Spleen (tissue), 11 donors: ENCODE measurements at regions not wholly inside any gene's neighbourhood (a gene's known extent, or its start where the extent isn't known, plus 50 kb on each side); places are given as distances from the start of the nearest gene placed in this dataset.
"Not testable (repeated sequence)": the region's sequence is repeated elsewhere in the genome, so short reads cannot be mapped to it uniquely, and the experiment has no call there.

Experiments used
- DNase-seq: peaks from one replicate; pipeline ENCODE4 v3.0.0-alpha.2; 2020
- H3K27ac ChIP-seq, 8 donors: fragments of 200-600 bp; sonication (generic) in 7 of 8; 1 replicate in 4 of 8; 2 replicates in 4 of 8; pipeline versions ENCODE4 v1.5.0 to v1.8.0; 2016 to 2021; ENCODE audit warnings: inconsistent platforms in 4 of 8, mild to moderate bottlenecking in 4 of 8, moderate library complexity in 1 of 8
- H3K27me3 ChIP-seq, 7 donors: fragments of 200-600 bp; sonication (generic) in 6 of 7; replicated peaks in 1 of 7; 1 replicate in 4 of 7; 2 replicates in 3 of 7; pipeline versions ENCODE4 v1.5.0 to v1.8.0; 2016 to 2021; ENCODE audit warnings: inconsistent platforms in 3 of 7, mild to moderate bottlenecking in 1 of 7
- H3K36me3 ChIP-seq, 6 donors: fragments of 200-600 bp; sonication (generic) in 5 of 6; 1 replicate in 4 of 6; 2 replicates in 2 of 6; pipeline versions ENCODE4 v1.5.0 to v1.8.0; 2016 to 2021; ENCODE audit warnings: inconsistent platforms in 2 of 6
- H3K4me1 ChIP-seq, 6 donors: fragments of 200-600 bp; sonication (generic) in 5 of 6; 1 replicate in 3 of 6; 2 replicates in 3 of 6; pipeline versions ENCODE4 v1.5.0 to v1.8.0; 2016 to 2021; ENCODE audit warnings: inconsistent platforms in 3 of 6
- H3K4me3 ChIP-seq, 8 donors: fragments of 200-600 bp; sonication (generic) in 7 of 8; 1 replicate in 4 of 8; 2 replicates in 4 of 8; pipeline versions ENCODE4 v1.5.0 to v1.8.0; 2016 to 2021; ENCODE audit warnings: inconsistent platforms in 4 of 8, mild to moderate bottlenecking in 4 of 8, moderate library complexity in 2 of 8
- H3K9me3 ChIP-seq, 8 donors: fragments of 200-600 bp; sonication (generic) in 7 of 8; 1 replicate in 4 of 8; 2 replicates in 4 of 8; pipeline versions ENCODE4 v1.5.0 to v1.8.0; 2016 to 2021; ENCODE audit warnings: inconsistent platforms in 4 of 8
- POLR2A ChIP-seq, 3 donors: fragments of 450-650 bp; IDR thresholded peaks; one replicate each; pipeline ENCODE4 v1.5.1; 2017; ENCODE audit warnings: antibody characterized with exemption in 3 of 3, mild to moderate bottlenecking in 1 of 3
- POLR2AphosphoS5 ChIP-seq, 3 donors: sonication (generic); formaldehyde crosslinking; IDR thresholded peaks; one replicate each; pipeline ENCODE4 v1.5.1; 2017; ENCODE audit warnings: antibody characterized with exemption in 3 of 3
- WGBS, 5 donors: extraction: QIAGEN DNeasy Blood & Tissue Kit in 3 of 5; methylation state at CpG; one replicate each; pipeline versions ENCODE4 v1.1.5 to v1.1.7; 2013 to 2018; 5-methylcytosine and 5-hydroxymethylcytosine counted together
- intact Hi-C: fragments of 100-400 bp; cut with DNase I; formaldehyde crosslinking; loops from one replicate; pipeline ENCODE4 v1.15.0; 2023; ENCODE audit warnings: low total_unique reads
- TF ChIP-seq, protein P1 (sequence below), 11 experiments: fragments of 200-600 bp in 7 of 11; fragments of 450-650 bp in 4 of 11; sonication (generic) in 4 of 11; IDR thresholded peaks in 8 of 11; conservative IDR thresholded peaks in 3 of 11; 1 replicate in 7 of 11; 2 replicates in 4 of 11; pipeline versions ENCODE4 v1.4.0 to v1.8.0; 2016 to 2021; ENCODE audit warnings: antibody characterized with exemption in 11 of 11, inconsistent platforms in 4 of 11, mild to moderate bottlenecking in 1 of 11
- donor health status: healthy with polysubstance abuse.
- donor health status: DM: no; HTN: no; CAD: no; lungs with moderate emphysema.
- donor health status: DM: no; HTN: no; CAD: no.
- donor health status: Bipolar disorder and iron deficiency.
- donor health status: healthy.
- donor health status: DM: no; HTN: no; CAD: no.
- donor health status: DM: yes; HTN: yes; CAD: no.

GRCh38 chr15:70514251-70514650 is 249.1 kb downstream of the UACA start:
- no peak overlapping the region for H3K27ac ChIP-seq
- H3K4me1 ChIP-seq = peaks cover 0 to 22% (median 2%) of the 10 kb centered on the region in 6 donors
- DNase-seq = peak; percentile 69
- TF ChIP-seq POLR2AphosphoS5 (IDR thresholded peaks at IDR 0.05) (no peak), POLR2A (IDR thresholded peaks at IDR 0.05) (no peak)
- TF ChIP-seq, protein P1, sequence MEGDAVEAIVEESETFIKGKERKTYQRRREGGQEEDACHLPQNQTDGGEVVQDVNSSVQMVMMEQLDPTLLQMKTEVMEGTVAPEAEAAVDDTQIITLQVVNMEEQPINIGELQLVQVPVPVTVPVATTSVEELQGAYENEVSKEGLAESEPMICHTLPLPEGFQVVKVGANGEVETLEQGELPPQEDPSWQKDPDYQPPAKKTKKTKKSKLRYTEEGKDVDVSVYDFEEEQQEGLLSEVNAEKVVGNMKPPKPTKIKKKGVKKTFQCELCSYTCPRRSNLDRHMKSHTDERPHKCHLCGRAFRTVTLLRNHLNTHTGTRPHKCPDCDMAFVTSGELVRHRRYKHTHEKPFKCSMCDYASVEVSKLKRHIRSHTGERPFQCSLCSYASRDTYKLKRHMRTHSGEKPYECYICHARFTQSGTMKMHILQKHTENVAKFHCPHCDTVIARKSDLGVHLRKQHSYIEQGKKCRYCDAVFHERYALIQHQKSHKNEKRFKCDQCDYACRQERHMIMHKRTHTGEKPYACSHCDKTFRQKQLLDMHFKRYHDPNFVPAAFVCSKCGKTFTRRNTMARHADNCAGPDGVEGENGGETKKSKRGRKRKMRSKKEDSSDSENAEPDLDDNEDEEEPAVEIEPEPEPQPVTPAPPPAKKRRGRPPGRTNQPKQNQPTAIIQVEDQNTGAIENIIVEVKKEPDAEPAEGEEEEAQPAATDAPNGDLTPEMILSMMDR (IDR thresholded peaks at IDR 0.05 in 8 of 11, conservative IDR thresholded peaks at IDR 0.05 in 3 of 11) = no peak
- H3K36me3 ChIP-seq = no peaks in the 10 kb centered on the region
- H3K4me3 ChIP-seq = no peak overlapping the region
- H3K27me3 ChIP-seq = no peaks in the 10 kb centered on the region
- peaks cover 9 to 36% (median 30%) of the 10 kb centered on the region in 8 donors for H3K9me3 ChIP-seq
- intact Hi-C loops = no loop called here
- WGBS, 5 donors = 52 to 70% (median 69%) methylated on average over 7 of the region's 7 CpGs

- WGBS, 5 donors = 75 to 91% (median 84%) methylated on average over 4 of the region's 4 CpGs
- H3K4me1 ChIP-seq = peaks cover 0 to 26% (median 6%) of the 10 kb centered on the region in 6 donors
- H3K27ac ChIP-seq = no peak overlapping the region
- no peak for TF ChIP-seq POLR2A (IDR thresholded peaks at IDR 0.05)
- TF ChIP-seq, protein P1 (IDR thresholded peaks at IDR 0.05 in 8 of 11, conservative IDR thresholded peaks at IDR 0.05 in 3 of 11) = no peak
- no peak for TF ChIP-seq POLR2AphosphoS5 (IDR thresholded peaks at IDR 0.05)
- peak; percentile 23 for DNase-seq
- intact Hi-C loops = no loop called here
- no peaks in the 10 kb centered on the region for H3K36me3 ChIP-seq
- H3K27me3 ChIP-seq = no peaks in the 10 kb centered on the region
- H3K9me3 ChIP-seq = peaks cover 9 to 37% (median 30%) of the 10 kb centered on the region in 8 donors
- no peak overlapping the region for H3K4me3 ChIP-seq
These were observed 249.5 kb downstream of the UACA start for GRCh38 chr15:70513819-70514218.

- DNase-seq = peak; percentile 89
These were observed 250.5 kb downstream of the UACA start for GRCh38 chr15:70512772-70513362.

DNA sequence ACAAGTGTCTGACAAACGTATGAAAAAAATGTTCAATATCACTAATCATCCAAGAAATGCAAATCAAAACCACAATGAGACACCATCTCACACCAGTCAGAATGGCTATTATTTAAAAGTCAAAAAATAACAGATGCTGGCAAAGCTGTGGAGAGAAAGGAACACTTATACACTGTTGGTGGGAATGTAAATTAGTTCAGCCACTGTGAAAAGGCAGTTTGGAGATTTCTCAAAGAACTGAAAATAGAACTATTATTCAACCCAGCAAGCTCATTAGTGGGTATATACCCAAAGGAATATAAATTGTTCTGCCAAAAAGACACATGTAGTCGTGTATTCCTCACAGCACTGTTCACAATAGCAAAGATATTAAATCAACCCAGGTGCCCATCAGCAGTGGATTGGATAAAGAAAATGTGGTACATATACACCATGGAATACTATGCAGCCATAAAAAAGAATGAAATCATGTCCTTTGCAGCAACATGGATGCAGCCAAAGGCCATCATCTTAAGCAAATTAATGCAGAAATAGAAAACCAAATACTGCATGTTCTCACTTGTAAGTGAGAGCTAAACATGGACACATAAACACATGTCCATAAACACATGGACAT is 251.3 kb downstream of the UACA start:
- DNase-seq, H3K27ac ChIP-seq, intact Hi-C loops, H3K36me3 ChIP-seq, H3K27me3 ChIP-seq, H3K4me3 ChIP-seq: not testable (repeated sequence)
- peaks cover 0 to 43% (median 15%) of the 10 kb centered on the region in 6 donors for H3K4me1 ChIP-seq
- peaks cover 9 to 37% (median 30%) of the 10 kb centered on the region in 8 donors for H3K9me3 ChIP-seq
- 61 to 72% (median 66%) methylated on average over 2 of the region's 2 CpGs for WGBS, 5 donors

More at GRCh38 chr15:70512772-70513362, 250.5 kb downstream of the UACA start:
- no peak overlapping the region for H3K27ac ChIP-seq
- intact Hi-C loops = no loop called here
- peaks cover 9 to 37% (median 30%) of the 10 kb centered on the region in 8 donors for H3K9me3 ChIP-seq
- H3K36me3 ChIP-seq = no peaks in the 10 kb centered on the region
- peaks cover 0 to 36% (median 15%) of the 10 kb centered on the region in 6 donors for H3K4me1 ChIP-seq
- WGBS, 5 donors = 61 to 76% (median 69%) methylated on average over 8 of the region's 8 CpGs
- no peak overlapping the region for H3K4me3 ChIP-seq
- TF ChIP-seq, protein P1 (IDR thresholded peaks at IDR 0.05 in 8 of 11, conservative IDR thresholded peaks at IDR 0.05 in 3 of 11) = peak; percentile 56 to 88 (median 75)
- TF ChIP-seq POLR2AphosphoS5 (IDR thresholded peaks at IDR 0.05) = no peak
- no peaks in the 10 kb centered on the region for H3K27me3 ChIP-seq
